Left colon (tissue), 2 donors: ENCODE measurements at regions not wholly inside any gene's neighbourhood (a gene's known extent, or its start where the extent isn't known, plus 50 kb on each side); places are given as distances from the start of the nearest gene placed in this dataset.
"Not testable (repeated sequence)": the region's sequence is repeated elsewhere in the genome, so short reads cannot be mapped to it uniquely, and the experiment has no call there.

Experiments
- ATAC-seq: fragments of 200-7000 bp; cut with Tn5 transposase; one replicate; pipeline ENCODE4 v1.9.1; 2020; ENCODE audit warnings: mild to moderate bottlenecking, moderate library complexity
- DNase-seq, 2 donors: peaks; one replicate each; pipeline ENCODE4 v3.0.0-alpha.2; 2020
- intact Hi-C, 2 donors: fragments of 100-400 bp; cut with DNase I in 1 of 2; cut with micrococcal nuclease in 1 of 2; formaldehyde crosslinking; loops; one replicate each; pipeline versions ENCODE4 v1.11.2 to v1.14.0; 2022; cut with DNase I, micrococcal nuclease
- donor health status: DM: no; HTN: no; CAD: no.
- donor health status: DM: yes; HTN: yes; CAD: no.

GRCh38 chr5:2864515-2865105 is 113.1 kb upstream of the IRX2 start:
- ATAC-seq (no peak), DNase-seq (no peak)
- intact Hi-C loops: no loop called here

DNA sequence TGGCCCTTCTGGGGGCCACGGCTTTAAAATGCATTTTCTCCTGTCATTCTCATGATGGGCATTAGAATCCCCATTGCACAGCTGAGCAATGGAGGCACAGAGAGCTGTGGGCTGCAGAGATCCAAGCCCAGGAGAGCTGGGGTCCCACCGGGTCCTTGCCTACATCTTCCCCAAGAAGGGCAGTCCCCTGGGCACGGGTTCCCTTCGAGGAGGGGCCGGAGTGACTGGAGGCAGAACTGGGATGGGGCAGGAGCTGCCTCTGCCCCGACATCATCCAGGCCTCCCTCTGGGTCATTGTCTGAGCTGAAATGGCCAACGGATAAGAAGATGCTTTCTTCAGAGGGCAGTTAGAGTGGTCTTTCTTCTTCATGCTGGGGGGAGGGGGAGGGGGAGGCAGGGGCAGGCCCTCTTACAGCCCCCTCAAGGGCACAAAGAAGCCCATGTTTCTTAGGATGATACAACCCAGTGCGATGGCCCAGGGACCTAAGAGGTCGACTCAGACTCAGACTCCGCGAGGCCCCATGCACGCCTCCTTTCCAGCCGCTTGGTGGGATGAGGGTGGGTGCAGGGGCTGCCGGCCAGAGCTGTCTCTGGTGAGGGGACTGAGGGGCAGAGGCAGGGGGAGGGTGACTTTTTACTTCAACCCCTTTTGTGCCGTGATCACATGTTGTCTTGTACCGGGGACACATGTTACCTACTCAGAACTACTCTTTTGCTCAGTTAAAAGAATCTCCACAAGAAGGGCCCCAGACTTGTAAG is 112.4 kb upstream of the IRX2 start:
- intact Hi-C loops: no loop called here
- DNase-seq: no peak
- no peak for ATAC-seq

- ATAC-seq (no peak), DNase-seq (no peak)
- intact Hi-C loops: no loop called here
Observed at GRCh38 chr5:2863133-2863532, 111.7 kb upstream of the IRX2 start.

GRCh38 chr5:2862176-2862575 is 110.7 kb upstream of the IRX2 start:
- ATAC-seq, DNase-seq, intact Hi-C loops: not testable (repeated sequence)

GRCh38 chr5:2861605-2862004 is 110.1 kb upstream of the IRX2 start:
- ATAC-seq (no peak), DNase-seq (no peak)
- intact Hi-C loops: no loop called here

GRCh38 chr5:2860101-2860500 is 108.6 kb upstream of the IRX2 start:
- intact Hi-C loops: no loop called here
- ATAC-seq (no peak), DNase-seq (no peak)

DNA sequence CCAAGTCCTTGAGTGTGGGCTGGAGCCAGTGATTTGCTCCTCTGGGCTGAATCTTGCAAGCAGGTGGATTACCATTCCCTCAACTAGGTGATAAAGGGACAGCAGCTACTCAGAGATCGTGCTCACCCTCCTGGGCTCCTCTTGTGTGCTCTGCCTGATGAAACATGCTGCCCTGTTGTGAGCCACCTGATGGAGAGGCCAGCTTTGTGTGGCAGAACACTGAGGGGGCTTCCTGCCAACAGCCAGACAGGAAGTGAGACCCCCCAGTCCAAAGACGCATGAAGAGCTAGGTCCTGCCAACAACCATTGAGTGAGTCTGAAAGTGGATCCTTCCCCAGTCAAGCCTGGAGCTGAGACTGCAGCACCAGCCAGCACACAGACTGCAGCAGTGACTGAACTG is 106.4 kb upstream of the IRX2 start:
- ATAC-seq: no peak
- no peak for DNase-seq
- intact Hi-C loops: no loop called here

GRCh38 chr5:2856206-2856605 is 104.7 kb upstream of the IRX2 start:
- ATAC-seq: no peak
- intact Hi-C loops: no loop called here
- no peak for DNase-seq

GRCh38 chr5:2852446-2852845 is 101.0 kb upstream of the IRX2 start:
- ATAC-seq (no peak), DNase-seq (no peak)
- intact Hi-C loops: no loop called here

DNA sequence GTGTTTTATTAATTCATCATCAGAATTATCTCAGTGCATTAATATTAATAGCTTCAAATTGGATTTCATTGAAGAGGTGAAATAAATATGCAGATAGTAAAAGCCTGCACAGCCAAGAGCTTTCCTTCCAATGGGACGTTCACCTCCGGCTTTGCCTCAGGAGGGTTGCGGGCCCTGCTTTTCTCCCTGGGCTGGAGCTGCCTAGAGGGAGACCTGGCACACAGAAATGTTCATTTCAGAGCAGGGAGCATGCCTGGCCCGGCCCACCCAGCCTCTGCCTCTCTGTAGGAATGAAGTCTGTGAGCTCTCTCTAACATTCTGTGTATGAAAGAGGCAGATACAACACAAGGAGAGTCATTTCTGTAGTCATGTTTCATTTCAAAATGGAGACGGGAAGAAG is 100.4 kb upstream of the IRX2 start:
- no peak for DNase-seq

GRCh38 chr5:2849429-2849828 is 98.0 kb upstream of the IRX2 start:
- DNase-seq (no peak), ATAC-seq (no peak)
- intact Hi-C loops: no loop called here

More for the DNA sequence above, 100.4 kb upstream of the IRX2 start:
- ATAC-seq: no peak
- intact Hi-C loops: no loop called here

DNA sequence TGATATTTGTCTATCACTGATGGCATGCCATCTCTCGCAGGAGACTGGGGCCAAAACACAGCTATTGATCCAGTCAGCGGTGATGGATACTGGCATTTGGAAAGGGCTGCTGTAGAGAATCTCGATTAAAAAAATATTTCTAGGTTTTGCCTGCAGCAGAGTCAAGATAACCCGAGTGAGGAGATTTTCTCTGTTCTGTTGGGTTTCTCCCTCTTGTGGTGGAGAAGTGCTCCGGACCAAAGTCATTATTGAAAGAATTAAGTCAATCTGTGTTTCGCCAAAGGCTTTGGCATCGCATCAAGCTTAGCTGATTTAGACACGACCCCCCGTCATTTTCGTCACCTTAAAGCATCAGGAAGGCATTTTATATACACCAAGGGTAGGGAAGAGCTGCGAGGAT is 97.1 kb upstream of the IRX2 start:
- DNase-seq (no peak), ATAC-seq (no peak)
- intact Hi-C loops: no loop called here

GRCh38 chr5:2847608-2848007 is 96.1 kb upstream of the IRX2 start:
- ATAC-seq (no peak), DNase-seq (no peak)
- intact Hi-C loops: no loop called here

DNA sequence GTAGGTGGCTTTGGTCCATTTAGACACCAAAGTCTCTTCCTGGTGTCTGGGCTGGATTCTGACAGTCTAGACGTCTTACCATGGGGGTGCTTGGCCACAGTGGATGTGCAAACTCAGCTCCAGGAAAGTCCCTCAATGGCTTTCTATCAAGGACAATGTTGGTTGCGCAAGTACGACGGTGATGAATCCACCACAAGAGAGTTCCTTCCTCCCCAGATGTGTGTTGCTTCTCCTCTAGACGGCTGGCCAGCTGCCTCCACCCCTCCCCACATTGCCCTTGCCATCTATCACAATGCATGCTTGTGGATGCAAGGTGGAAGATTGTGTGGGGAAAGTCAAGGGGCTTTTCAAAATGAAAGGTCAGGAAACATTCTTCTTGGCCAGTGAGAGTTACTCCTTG is 89.7 kb upstream of the IRX2 start:
- no peak for ATAC-seq
- intact Hi-C loops: no loop called here
- DNase-seq: no peak

DNA sequence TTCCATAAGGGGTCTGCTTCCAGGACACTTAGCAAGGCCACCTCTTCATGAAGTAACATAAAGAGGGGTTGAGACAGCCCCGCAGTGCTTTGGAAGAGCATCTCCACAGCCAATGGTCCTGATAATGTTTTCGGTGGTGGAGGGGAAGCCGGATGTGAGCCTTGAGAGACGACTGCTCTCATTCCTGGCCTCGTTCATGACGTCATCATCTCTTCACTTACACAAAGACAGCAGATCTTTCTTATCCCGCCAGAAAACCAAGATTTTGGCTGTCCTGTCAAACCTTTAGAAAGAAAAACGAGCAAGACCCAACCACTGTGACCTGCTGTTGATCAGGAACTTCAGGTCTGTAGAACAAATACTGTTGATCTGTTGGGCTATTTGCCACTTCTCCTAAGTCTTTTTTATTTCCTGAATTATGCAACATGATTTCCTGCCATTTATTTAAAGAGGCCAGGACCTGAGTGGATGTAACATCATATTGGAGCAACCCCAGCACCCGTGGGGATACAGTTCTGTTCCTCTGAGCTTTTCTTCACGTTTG is 89.0 kb upstream of the IRX2 start:
- no peak for ATAC-seq
- intact Hi-C loops: no loop called here
- no peak for DNase-seq

DNA sequence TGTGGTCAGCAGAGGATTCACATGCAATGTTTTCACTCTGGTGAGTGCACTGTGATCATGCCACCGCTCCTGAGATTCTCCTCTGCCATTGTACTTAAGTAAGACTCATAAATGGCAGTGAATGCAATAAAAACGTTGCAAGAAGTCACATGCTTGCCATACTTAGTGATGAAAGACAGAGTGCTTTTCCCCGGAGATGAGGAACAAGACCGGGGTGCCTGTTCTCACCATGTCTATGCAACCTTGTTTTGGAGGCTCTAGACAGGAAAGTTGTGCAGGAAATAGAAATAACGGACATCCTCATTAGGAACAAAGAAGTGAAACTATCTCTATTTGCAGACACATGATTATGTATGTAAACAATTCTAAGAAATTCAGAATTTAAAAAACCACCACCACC is 84.7 kb upstream of the IRX2 start:
- intact Hi-C loops: no loop called here
- ATAC-seq (no peak), DNase-seq (no peak)

DNA sequence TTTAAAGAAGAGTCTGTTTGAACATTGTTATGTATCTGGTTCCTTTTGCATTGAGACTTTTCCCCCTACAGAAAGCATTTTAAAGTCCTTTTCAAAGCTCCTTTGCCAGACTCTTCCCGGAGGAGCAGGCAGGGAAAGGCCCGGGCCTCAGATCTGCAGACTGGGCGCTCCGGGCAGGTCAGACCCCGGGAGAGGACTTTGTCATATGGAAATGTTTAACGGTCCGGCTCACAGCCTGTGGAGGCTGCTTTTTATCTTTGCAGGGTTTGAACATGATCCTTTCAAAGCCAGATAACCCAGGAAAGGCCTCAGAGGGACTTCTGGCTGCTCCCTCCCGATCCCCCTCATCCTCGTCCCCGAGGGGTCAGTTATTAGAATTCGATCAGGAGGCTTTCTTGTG is 82.1 kb upstream of the IRX2 start:
- intact Hi-C loops: no loop called here
- ATAC-seq (no peak), DNase-seq (no peak)

DNA sequence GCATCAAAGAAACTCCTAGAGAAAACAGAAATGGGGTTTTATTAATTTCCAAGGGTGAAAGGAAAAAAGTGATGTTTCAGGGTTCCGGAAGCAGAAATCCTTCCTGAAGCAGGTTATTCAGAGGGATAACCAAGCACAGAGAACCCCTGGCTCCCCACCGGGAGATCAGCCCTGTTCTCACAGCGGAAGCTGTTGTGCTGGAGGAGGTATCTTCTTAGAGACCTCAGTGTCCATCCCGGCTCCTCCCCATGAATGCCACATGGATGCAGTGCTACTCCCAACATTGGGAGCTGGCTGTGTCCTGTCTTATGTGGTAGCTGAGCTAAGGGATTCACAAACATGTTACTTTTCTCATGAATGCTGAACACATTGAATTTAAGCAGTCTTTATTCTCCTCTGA is 80.9 kb upstream of the IRX2 start:
- intact Hi-C loops: no loop called here
- no peak for DNase-seq
- ATAC-seq: no peak

DNA sequence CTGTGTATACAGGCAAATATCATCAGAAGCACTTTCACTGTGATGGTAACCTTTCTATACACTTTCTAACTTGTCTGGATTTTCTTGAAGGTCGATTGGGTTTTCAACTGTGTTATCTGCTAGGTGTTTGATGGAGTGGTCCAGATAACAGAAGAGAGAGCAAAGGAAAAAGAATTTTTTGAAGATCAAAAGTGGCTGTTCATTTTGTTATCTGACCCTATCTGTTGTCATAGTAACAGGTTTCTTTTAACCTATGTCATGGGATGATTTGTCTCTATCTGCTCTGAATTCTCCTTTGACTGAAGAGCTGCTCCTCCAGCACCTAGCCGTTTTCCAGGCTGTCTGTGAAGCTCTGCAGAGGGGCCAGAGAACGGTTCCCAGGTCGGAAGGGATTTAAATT is 77.8 kb upstream of the IRX2 start:
- no peak for ATAC-seq
- DNase-seq: no peak
- intact Hi-C loops: no loop called here

DNA sequence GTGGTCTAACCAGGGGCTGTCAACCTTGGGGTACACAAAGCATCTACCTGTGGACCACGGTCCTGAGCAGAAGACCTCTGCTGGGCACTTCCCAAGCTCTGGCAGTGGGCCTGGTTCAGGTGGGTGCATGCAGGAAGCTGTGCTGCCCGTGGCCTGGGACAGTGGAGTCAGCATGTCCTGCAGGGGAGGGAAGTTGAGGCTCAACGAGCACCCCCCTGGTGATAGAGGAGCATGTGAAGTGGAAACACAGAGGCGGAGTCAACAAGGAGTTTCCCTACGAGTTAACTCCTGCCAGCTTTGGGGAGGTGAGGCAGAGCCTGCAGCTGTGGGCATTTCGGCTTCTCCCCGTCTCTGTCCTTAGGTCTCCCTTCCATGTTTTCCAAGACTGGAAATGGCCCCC is 67.5 kb upstream of the IRX2 start:
- intact Hi-C loops: no loop called here
- DNase-seq (no peak), ATAC-seq (no peak)
